MM.1S (cell line): ENCODE measurements at regions not wholly inside any gene's neighbourhood (a gene's known extent, or its start where the extent isn't known, plus 50 kb on each side); places are given as distances from the start of the nearest gene placed in this dataset.

Experiments used
- DNase-seq: peaks from one replicate; pipeline ENCODE4 v3.0.0-alpha.2; 2015
- H2AFZ ChIP-seq: fragments of 300-600 bp; sonication (generic); 2 replicates; pipeline ENCODE4 v1.6.0; 2016; ENCODE audit warnings: antibody characterized with exemption, low read length
- H3F3A ChIP-seq: fragments of 300-600 bp; sonication (generic); 2 replicates; pipeline ENCODE4 v1.6.1; 2016; ENCODE audit warnings: mild to moderate bottlenecking, antibody characterized with exemption, low read length, moderate library complexity, mixed read lengths; ENCODE audit not compliant: insufficient read depth
- H3K27ac ChIP-seq: fragments of 300-600 bp; sonication (generic); 2 replicates; pipeline ENCODE4 v1.5.1; 2016; ENCODE audit warnings: mild to moderate bottlenecking, low read length
- H3K27me3 ChIP-seq: fragments of 300-600 bp; sonication (generic); replicated peaks from 2 replicates; pipeline ENCODE4 v1.6.0; 2016; ENCODE audit warnings: low read length; ENCODE audit not compliant: insufficient read depth
- H3K36me3 ChIP-seq: fragments of 300-600 bp; sonication (generic); replicated peaks from 2 replicates; pipeline ENCODE4 v1.6.1; 2016; ENCODE audit warnings: mild to moderate bottlenecking, low read length, mixed read lengths; ENCODE audit not compliant: insufficient read depth
- H3K4me1 ChIP-seq: fragments of 300-600 bp; sonication (generic); 2 replicates; pipeline ENCODE4 v1.6.1; 2016; ENCODE audit warnings: low read length, mixed read lengths
- H3K4me2 ChIP-seq: fragments of 300-600 bp; sonication (generic); 2 replicates; pipeline ENCODE4 v1.6.0; 2016; ENCODE audit warnings: low read depth, low read length
- H3K4me3 ChIP-seq: fragments of 300-600 bp; sonication (generic); 2 replicates; pipeline ENCODE4 v1.5.1; 2016; ENCODE audit warnings: low read length, mixed read lengths
- H3K79me2 ChIP-seq: fragments of 300-600 bp; sonication (generic); 2 replicates; pipeline ENCODE4 v1.6.1; 2016; ENCODE audit warnings: mixed run types, low read length, mixed read lengths
- H3K9ac ChIP-seq: fragments of 300-600 bp; sonication (generic); 2 replicates; pipeline ENCODE4 v1.6.1; 2016; ENCODE audit warnings: low read length, mixed read lengths
- H3K9me2 ChIP-seq: fragments of 300-600 bp; sonication (generic); replicated peaks from 2 replicates; pipeline ENCODE4 v1.6.1; 2016; ENCODE audit warnings: mild to moderate bottlenecking, low read length, mixed read lengths; ENCODE audit not compliant: insufficient read depth
- H3K9me3 ChIP-seq: fragments of 300-600 bp; sonication (generic); replicated peaks from 2 replicates; pipeline ENCODE4 v1.6.1; 2016; ENCODE audit warnings: mild to moderate bottlenecking, low read length, mixed read lengths; ENCODE audit not compliant: insufficient read depth
- H4K20me1 ChIP-seq: fragments of 300-600 bp; sonication (generic); 2 replicates; pipeline ENCODE4 v1.6.1; 2016; ENCODE audit warnings: mild to moderate bottlenecking, low read length, moderate library complexity, mixed read lengths; ENCODE audit not compliant: insufficient read depth
- CTCF ChIP-seq: fragments of 300-600 bp; sonication (generic); IDR thresholded peaks from 2 replicates; pipeline ENCODE4 v1.5.1; 2016; ENCODE audit warnings: antibody characterized with exemption, low read length, mixed read lengths
- EZH2 ChIP-seq: fragments of 300-600 bp; sonication (generic); optimal IDR thresholded peaks from 2 replicates; pipeline ENCODE3; 2017; ENCODE audit warnings: low read depth, mild to moderate bottlenecking, antibody characterized with exemption, low read length, mixed read lengths
- EZH2phosphoT487 ChIP-seq: fragments of 300-600 bp; sonication (generic); IDR thresholded peaks from 2 replicates; pipeline ENCODE4 v1.6.1; 2018; ENCODE audit warnings: antibody characterized with exemption, low read length

GRCh38 chr12:24415934-24416333 lies 466.5 kb upstream of the SOX5 start:
- Histone ChIP-seq H3K27ac (no peak overlapping the region), H3K27me3 (no peaks in the 10 kb centered on the region), H3K9me3 (no peaks in the 10 kb centered on the region), H2AFZ (no peak overlapping the region), H3K36me3 (no peaks in the 10 kb centered on the region), H3K4me3 (no peak overlapping the region), H3K79me2 (no peaks in the 10 kb centered on the region), H3F3A (no peaks in the 10 kb centered on the region), H3K4me2 (no peak overlapping the region), H3K9ac (no peak overlapping the region), H4K20me1 (no peaks in the 10 kb centered on the region), H3K9me2 (no peaks in the 10 kb centered on the region), H3K4me1 (no peaks in the 10 kb centered on the region)
- DNase-seq: no peak
- no peak for TF ChIP-seq CTCF
- TF ChIP-seq EZH2: no peak
- no peak for TF ChIP-seq EZH2phosphoT487

GRCh38 chr12:24414480-24414879 lies 465.0 kb upstream of the SOX5 start:
- H3K36me3 ChIP-seq: no peaks in the 10 kb centered on the region
- H4K20me1 ChIP-seq: no peaks in the 10 kb centered on the region
- H3K27me3 ChIP-seq: no peaks in the 10 kb centered on the region
- H3K4me1 ChIP-seq: no peaks in the 10 kb centered on the region
- H3K4me2 ChIP-seq: no peak overlapping the region
- H3K79me2 ChIP-seq: no peaks in the 10 kb centered on the region
- no peaks in the 10 kb centered on the region for H3K9me2 ChIP-seq
- no peak overlapping the region for H3K27ac ChIP-seq
- DNase-seq: no peak
- no peak for TF ChIP-seq EZH2phosphoT487
- no peak for TF ChIP-seq EZH2
- no peak for TF ChIP-seq CTCF
- H3K9ac ChIP-seq: no peak overlapping the region
- H3K4me3 ChIP-seq: no peak overlapping the region
- H3F3A ChIP-seq: no peaks in the 10 kb centered on the region
- H3K9me3 ChIP-seq: no peaks in the 10 kb centered on the region
- no peak overlapping the region for H2AFZ ChIP-seq

- Histone ChIP-seq H4K20me1 (no peaks in the 10 kb centered on the region), H3K9me2 (no peaks in the 10 kb centered on the region), H3K79me2 (no peaks in the 10 kb centered on the region), H3K27ac (no peak overlapping the region), H3K9me3 (no peaks in the 10 kb centered on the region), H3K4me3 (no peak overlapping the region), H3K4me2 (no peak overlapping the region), H3F3A (0 out of 2 replicates have a peak, but pooled peaks cover 6% of the 10 kb centered on the region), H3K4me1 (peaks cover 14% of the 10 kb centered on the region), H3K27me3 (no peaks in the 10 kb centered on the region), H2AFZ (no peak overlapping the region), H3K36me3 (no peaks in the 10 kb centered on the region), H3K9ac (no peak overlapping the region)
- TF ChIP-seq EZH2 (no peak), EZH2phosphoT487 (no peak), CTCF (no peak)
- DNase-seq: no peak
Measured at GRCh38 chr12:24411948-24412347, 462.5 kb upstream of the SOX5 start.
